Endothelial cell of umbilical vein (primary cell): ENCODE measurements at regions not wholly inside any gene's neighbourhood (a gene's known extent, or its start where the extent isn't known, plus 50 kb on each side); places are given as distances from the start of the nearest gene placed in this dataset.

Source experiments
- BruUV-seq: library from RNA; stranded (reverse); fragments of 400-500 nt; replicated peaks from 2 replicates; lab custom pipeline; 2021; lab: Mats Ljungman, UMichigan
- CTCF ChIA-PET: fragments of 300-600, 350-600 bp; sonication (Branson Sonifier 250); formaldehyde crosslinking; loops from one replicate; lab custom pipeline; 2021; ENCODE audit warnings: antibody characterized with exemption, inconsistent platforms; lab: Charles Lee
- POLR2A ChIA-PET: fragments of 300-600, 350-600 bp; sonication (Branson Sonifier 250); formaldehyde crosslinking; loops from one replicate; lab custom pipeline; 2021; ENCODE audit warnings: antibody characterized with exemption, inconsistent platforms; lab: Charles Lee
- DNase-seq: peaks from one replicate; pipeline ENCODE4 v3.0.0-alpha.2; 2011; ENCODE audit warnings: low read depth, low spot score
- FAIRE-seq: peaks from 2 replicates; lab custom pipeline; 2011; peaks lifted over from hg19 to GRCh38; lab: Jason Lieb, UNC
- H2AFZ ChIP-seq: 2 replicates; pipeline ENCODE4 v1.6.0; 2012; ENCODE audit warnings: low read depth, low read length, control low read depth, inconsistent platforms
- H3K27ac ChIP-seq: 2 replicates; pipeline ENCODE4 v1.5.1; 2011; ENCODE audit warnings: low read depth, mild to moderate bottlenecking, control low read depth, low read length, moderate library complexity; ENCODE audit not compliant: insufficient read depth
- H3K27me3 ChIP-seq, 2 experiments: 2 replicates each; pipeline versions ENCODE4 v1.6.0 to v1.6.1; 2011; ENCODE audit warnings: low read length in 2 of 2, mixed read lengths in 1 of 2; ENCODE audit not compliant: control insufficient read depth in 2 of 2, insufficient read depth in 2 of 2
- H3K36me3 ChIP-seq, 2 experiments: 2 replicates in 1 of 2; 3 replicates in 1 of 2; pipeline ENCODE4 v1.5.1; 2011; ENCODE audit warnings: low read length in 2 of 2, mild to moderate bottlenecking in 1 of 2, moderate library complexity in 1 of 2; ENCODE audit not compliant: control insufficient read depth in 2 of 2, insufficient read depth in 2 of 2; ENCODE audit errors: extremely low read depth in 1 of 2
- H3K4me1 ChIP-seq: 3 replicates; pipeline ENCODE4 v1.5.1; 2011; ENCODE audit warnings: mild to moderate bottlenecking, low read length; ENCODE audit not compliant: control insufficient read depth, insufficient read depth; ENCODE audit errors: extremely low read depth
- H3K4me2 ChIP-seq: 2 replicates; pipeline ENCODE4 v1.6.1; 2011; ENCODE audit warnings: low read length, control low read depth, mixed read lengths; ENCODE audit not compliant: insufficient read depth
- H3K4me3 ChIP-seq, 3 experiments: fragments of 200-600 bp in 1 of 3; sonication (generic), shearing (Covaris generic) in 1 of 3; replicated peaks in 1 of 3; 2 replicates each; pipeline ENCODE4 v1.5.1; 2011 to 2016; ENCODE audit warnings: control low read depth in 3 of 3, low read length in 3 of 3, mild to moderate bottlenecking in 2 of 3, inconsistent platforms in 1 of 3, low read depth in 1 of 3, moderate library complexity in 1 of 3; ENCODE audit not compliant: insufficient read depth in 1 of 3
- H3K79me2 ChIP-seq: 2 replicates; pipeline ENCODE4 v1.6.0; 2012; ENCODE audit warnings: low read length, inconsistent platforms; ENCODE audit not compliant: control insufficient read depth, insufficient read depth
- H3K9ac ChIP-seq: replicated peaks from 2 replicates; pipeline ENCODE3; 2011; ENCODE audit warnings: low read length, control low read depth; ENCODE audit not compliant: insufficient read depth; ENCODE audit errors: extremely low read depth
- H3K9me1 ChIP-seq: replicated peaks from 3 replicates; pipeline ENCODE4 v1.6.0; 2011; ENCODE audit warnings: mild to moderate bottlenecking, low read length; ENCODE audit not compliant: control insufficient read depth, insufficient read depth; ENCODE audit errors: extremely low read depth
- H3K9me3 ChIP-seq: replicated peaks from 2 replicates; pipeline ENCODE4 v1.5.1; 2012; ENCODE audit warnings: low read length, inconsistent platforms; ENCODE audit not compliant: control insufficient read depth, insufficient read depth
- H4K20me1 ChIP-seq: replicated peaks from 2 replicates; pipeline ENCODE3; 2011; ENCODE audit warnings: mild to moderate bottlenecking, low read length; ENCODE audit not compliant: control insufficient read depth, insufficient read depth; ENCODE audit errors: extremely low read depth
- EZH2 ChIP-seq: IDR thresholded peaks from 2 replicates; pipeline ENCODE4 v1.6.1; 2012; ENCODE audit warnings: borderline replicate concordance, low read depth, mild to moderate bottlenecking, moderate library complexity, low read length, inconsistent platforms; ENCODE audit not compliant: severe bottlenecking
- FOS ChIP-seq: IDR thresholded peaks from 2 replicates; pipeline ENCODE4 v1.6.1; 2011; ENCODE audit warnings: mild to moderate bottlenecking, low read length, moderate library complexity, borderline replicate concordance; ENCODE audit not compliant: insufficient read depth
- GATA2 ChIP-seq: IDR thresholded peaks from 2 replicates; pipeline ENCODE4 v1.7.0; 2011; ENCODE audit warnings: low read depth, mild to moderate bottlenecking, moderate library complexity, mixed read lengths, low read length; ENCODE audit not compliant: insufficient read length, insufficient read depth
- JUN ChIP-seq: IDR thresholded peaks from 2 replicates; pipeline ENCODE4 v1.6.1; 2011; ENCODE audit warnings: borderline replicate concordance, low read depth; ENCODE audit not compliant: insufficient read length, insufficient read depth
- MYC ChIP-seq: IDR thresholded peaks from one replicate; pipeline ENCODE4 v1.6.1; 2011; ENCODE audit warnings: mild to moderate bottlenecking, low read depth, low read length
- POLR2A ChIP-seq: IDR thresholded peaks from 2 replicates; pipeline ENCODE4 v1.6.1; 2012; ENCODE audit warnings: low read depth, mild to moderate bottlenecking, control low read depth, low read length
- POLR2AphosphoS5 ChIP-seq: IDR thresholded peaks from 2 replicates; pipeline ENCODE4 v1.6.1; 2012; ENCODE audit warnings: low read depth, mild to moderate bottlenecking, control low read depth, low read length, moderate library complexity; ENCODE audit not compliant: insufficient read depth
- dilution Hi-C: fragments of 300-500 bp; cut with MboI; formaldehyde crosslinking; loops from one replicate; pipeline ENCODE4 v1.15.0; 2019; ENCODE audit warnings: low sequenced_read_pairs; ENCODE audit not compliant: extremely low pct_ligation_motif_present
- intact Hi-C: fragments of 100-400 bp; cut with micrococcal nuclease; formaldehyde crosslinking; loops from one replicate; pipeline ENCODE4 v1.10.0; 2022
- TF ChIP-seq, protein P1 (sequence below): IDR thresholded peaks from 2 replicates; pipeline ENCODE4 v1.6.1; 2011; ENCODE audit not compliant: insufficient read depth, insufficient read length
- TF ChIP-seq, protein P2 (sequence below), 2 donors: IDR thresholded peaks; 1 replicate in 1 of 2; 2 replicates in 1 of 2; pipeline ENCODE4 v1.5.1; 2011; ENCODE audit warnings: low read length in 2 of 2, mild to moderate bottlenecking in 2 of 2, moderate library complexity in 2 of 2, control low read depth in 1 of 2, inconsistent platforms in 1 of 2, low read depth in 1 of 2; ENCODE audit not compliant: insufficient read depth in 1 of 2; ENCODE audit errors: extremely low read depth in 1 of 2

DNA sequence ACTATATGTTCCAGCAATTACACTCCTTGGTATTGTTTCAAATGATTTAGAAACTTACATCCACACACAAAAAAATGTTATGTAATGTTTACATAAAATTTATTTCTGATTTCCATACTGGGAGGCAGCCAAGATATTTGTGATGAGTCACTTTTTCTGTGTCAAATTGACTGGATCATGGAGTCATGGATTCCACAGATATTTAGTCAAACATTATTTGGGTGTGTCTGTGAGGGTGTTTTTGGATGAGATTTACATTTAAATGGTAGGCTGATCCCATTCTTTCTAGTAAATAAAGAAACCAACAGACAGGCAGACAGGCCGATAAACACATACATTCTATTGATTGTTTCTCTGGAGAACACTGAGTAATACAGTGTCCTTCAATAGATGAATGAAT is 562.8 kb downstream of the SLITRK6 start:
- DNase-seq (peak; percentile 74), FAIRE-seq (no peak)
- Histone ChIP-seq H3K36me3 (no peaks in the 10 kb centered on the region), H3K4me2 (peak overlapping the region; percentile 29), H3K79me2 (no peaks in the 10 kb centered on the region), H3K4me1 (peaks cover 11% of the 10 kb centered on the region), H3K9me1 (no peaks in the 10 kb centered on the region), H4K20me1 (no peaks in the 10 kb centered on the region), H3K27me3 (no peaks in the 10 kb centered on the region), H3K9ac (no peak overlapping the region), H3K27ac (no peak overlapping the region), H3K4me3 (no peak overlapping the region), H3K9me3 (no peaks in the 10 kb centered on the region), H2AFZ (peak overlapping the region; percentile 54)
- ChIA-PET CTCF (no interaction called here), POLR2A (no interaction called here)
- dilution Hi-C loops = no loop called here
- intact Hi-C loops = loop anchor here (2.0 kb wide), 1 partner anchor 40 kb away; no protein-coding TSS in a partner anchor
- TF ChIP-seq, protein P1, sequence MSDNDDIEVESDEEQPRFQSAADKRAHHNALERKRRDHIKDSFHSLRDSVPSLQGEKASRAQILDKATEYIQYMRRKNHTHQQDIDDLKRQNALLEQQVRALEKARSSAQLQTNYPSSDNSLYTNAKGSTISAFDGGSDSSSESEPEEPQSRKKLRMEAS = no peak
- TF ChIP-seq JUN = peak; percentile 38
- peak; percentile 81 for TF ChIP-seq FOS
- no TSS peak for BruUV-seq

DNA sequence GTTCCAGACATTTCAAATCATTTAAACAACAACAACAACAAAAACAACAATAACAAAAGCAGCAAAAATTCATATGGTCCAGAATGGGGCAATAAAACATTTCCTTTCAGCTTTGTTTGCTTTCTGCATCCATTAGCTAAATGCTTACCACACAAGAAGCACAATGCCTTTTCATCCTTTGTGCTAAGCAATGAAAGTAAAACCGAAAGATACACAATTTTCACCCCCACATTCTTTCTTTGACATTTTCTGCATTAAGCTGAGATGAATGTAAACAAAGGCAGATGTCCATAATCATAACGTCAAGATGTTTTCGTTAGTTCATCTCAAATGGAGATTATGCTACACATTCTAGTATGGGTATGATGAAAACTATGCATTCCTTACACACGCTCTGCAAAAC is 568.5 kb downstream of the SLITRK6 start:
- Histone ChIP-seq H3K79me2 (no peaks in the 10 kb centered on the region), H3K9me3 (no peaks in the 10 kb centered on the region), H3K9me1 (no peaks in the 10 kb centered on the region), H3K4me2 (no peak overlapping the region), H4K20me1 (no peaks in the 10 kb centered on the region), H3K27ac (no peak overlapping the region), H3K36me3 (no peaks in the 10 kb centered on the region), H3K9ac (no peak overlapping the region), H3K4me1 (no peaks in the 10 kb centered on the region), H3K27me3 (no peaks in the 10 kb centered on the region), H2AFZ (no peak overlapping the region), H3K4me3 (no peak overlapping the region)
- TF ChIP-seq EZH2 (no peak), POLR2AphosphoS5 (no peak), FOS (no peak), POLR2A (no peak), JUN (no peak), MYC (no peak), GATA2 (no peak)
- TF ChIP-seq, protein P2, sequence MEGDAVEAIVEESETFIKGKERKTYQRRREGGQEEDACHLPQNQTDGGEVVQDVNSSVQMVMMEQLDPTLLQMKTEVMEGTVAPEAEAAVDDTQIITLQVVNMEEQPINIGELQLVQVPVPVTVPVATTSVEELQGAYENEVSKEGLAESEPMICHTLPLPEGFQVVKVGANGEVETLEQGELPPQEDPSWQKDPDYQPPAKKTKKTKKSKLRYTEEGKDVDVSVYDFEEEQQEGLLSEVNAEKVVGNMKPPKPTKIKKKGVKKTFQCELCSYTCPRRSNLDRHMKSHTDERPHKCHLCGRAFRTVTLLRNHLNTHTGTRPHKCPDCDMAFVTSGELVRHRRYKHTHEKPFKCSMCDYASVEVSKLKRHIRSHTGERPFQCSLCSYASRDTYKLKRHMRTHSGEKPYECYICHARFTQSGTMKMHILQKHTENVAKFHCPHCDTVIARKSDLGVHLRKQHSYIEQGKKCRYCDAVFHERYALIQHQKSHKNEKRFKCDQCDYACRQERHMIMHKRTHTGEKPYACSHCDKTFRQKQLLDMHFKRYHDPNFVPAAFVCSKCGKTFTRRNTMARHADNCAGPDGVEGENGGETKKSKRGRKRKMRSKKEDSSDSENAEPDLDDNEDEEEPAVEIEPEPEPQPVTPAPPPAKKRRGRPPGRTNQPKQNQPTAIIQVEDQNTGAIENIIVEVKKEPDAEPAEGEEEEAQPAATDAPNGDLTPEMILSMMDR (IDR thresholded peaks at IDR 0.05; ENCODE audit: extremely low read depth in 1 of 2, insufficient read depth in 1 of 2, low read depth in 1 of 2, low read length in 2 of 2) = no peak
- TF ChIP-seq, protein P1 = no peak
- intact Hi-C loops (no loop called here), dilution Hi-C loops (no loop called here)
- ChIA-PET CTCF (no interaction called here), POLR2A (no interaction called here)
- DNase-seq (no peak), FAIRE-seq (no peak)
- no TSS peak for BruUV-seq
